IMR-90 (cell line): ENCODE measurements at regions not wholly inside any gene's neighbourhood (a gene's known extent, or its start where the extent isn't known, plus 50 kb on each side); places are given as distances from the start of the nearest gene placed in this dataset.

Experiments
- ATAC-seq: fragments of 200-7000 bp; cut with Tn5 transposase; 2 replicates; pipeline ENCODE4 v1.9.1; 2020; ENCODE audit warnings: low read depth, mild to moderate bottlenecking, moderate library complexity
- BruUV-seq: library from RNA; stranded (reverse); fragments of 400-500 nt; replicated peaks from 2 replicates; lab custom pipeline; 2021; lab: Mats Ljungman, UMichigan
- CTCF ChIA-PET: fragments of 300-600 bp; formaldehyde crosslinking; extraction: SDS; loops from one replicate; lab custom pipeline; 2021; ENCODE audit warnings: antibody characterized with exemption; lab: Yijun Ruan, JAX
- POLR2A ChIA-PET: fragments of 300-600 bp; sonication (Branson Sonifier 250); formaldehyde crosslinking; loops from one replicate; lab custom pipeline; 2022; ENCODE audit warnings: antibody characterized with exemption; ENCODE audit not compliant: unreplicated experiment; lab: Charles Lee
- DNase-seq: peaks from one replicate; pipeline ENCODE4 v3.0.0; 2013
- H2AFZ ChIP-seq: replicated peaks from 2 replicates; pipeline ENCODE3; 2013; ENCODE audit warnings: low read length, mild to moderate bottlenecking; ENCODE audit not compliant: poor library complexity
- H2AK5ac ChIP-seq: 2 replicates; pipeline ENCODE4 v1.6.1; 2013; ENCODE audit warnings: low read depth, low read length, inconsistent platforms
- H2AK9ac ChIP-seq: replicated peaks from 2 replicates; pipeline ENCODE3; 2013; ENCODE audit warnings: mild to moderate bottlenecking, low read depth, low read length, moderate library complexity; ENCODE audit not compliant: poor library complexity
- H2BK120ac ChIP-seq: 2 replicates; pipeline ENCODE4 v1.6.1; 2013; ENCODE audit warnings: low read depth, low read length, inconsistent platforms
- H2BK15ac ChIP-seq: 3 replicates; pipeline ENCODE4 v1.6.1; 2013; ENCODE audit warnings: low read depth, low read length, inconsistent platforms
- H2BK20ac ChIP-seq: 2 replicates; pipeline ENCODE4 v1.6.1; 2013; ENCODE audit warnings: low read depth, mild to moderate bottlenecking, inconsistent platforms, low read length, moderate library complexity
- H2BK5ac ChIP-seq: 2 replicates; pipeline ENCODE4 v1.6.1; 2013; ENCODE audit warnings: mild to moderate bottlenecking, low read depth, low read length, inconsistent platforms; ENCODE audit not compliant: poor library complexity, severe bottlenecking
- H3K14ac ChIP-seq: replicated peaks from 2 replicates; pipeline ENCODE4 v1.6.1; 2013; ENCODE audit warnings: low read depth, low read length, inconsistent platforms
- H3K18ac ChIP-seq: 2 replicates; pipeline ENCODE4 v1.6.1; 2013; ENCODE audit warnings: low read depth, low read length, control low read depth
- H3K23ac ChIP-seq: 2 replicates; pipeline ENCODE4 v1.6.1; 2013; ENCODE audit warnings: low read depth, low read length, inconsistent platforms
- H3K27ac ChIP-seq: 2 replicates; pipeline ENCODE4 v1.5.1; 2013; ENCODE audit warnings: mild to moderate bottlenecking, control low read depth, low read length; ENCODE audit not compliant: insufficient read depth
- H3K27me3 ChIP-seq: 2 replicates; pipeline ENCODE4 v1.6.1; 2013; ENCODE audit warnings: low read length; ENCODE audit not compliant: control insufficient read depth, insufficient read depth
- H3K36me3 ChIP-seq: 2 replicates; pipeline ENCODE4 v1.6.1; 2013; ENCODE audit warnings: low read length, mixed read lengths; ENCODE audit not compliant: control insufficient read depth, insufficient read depth
- H3K4ac ChIP-seq: 2 replicates; pipeline ENCODE4 v1.6.1; 2013; ENCODE audit warnings: low read depth, low read length, inconsistent platforms
- H3K4me1 ChIP-seq: 2 replicates; pipeline ENCODE4 v1.6.1; 2013; ENCODE audit warnings: low read length, mixed read lengths; ENCODE audit not compliant: control insufficient read depth, insufficient read depth
- H3K4me2 ChIP-seq: 2 replicates; pipeline ENCODE4 v1.6.1; 2013; ENCODE audit warnings: low read depth, mild to moderate bottlenecking, control low read depth, low read length, moderate library complexity
- H3K4me3 ChIP-seq: 2 replicates; pipeline ENCODE4 v1.5.1; 2013; ENCODE audit warnings: low read depth, mild to moderate bottlenecking, control low read depth, low read length, moderate library complexity; ENCODE audit not compliant: insufficient read depth
- H3K56ac ChIP-seq: 2 replicates; pipeline ENCODE4 v1.6.1; 2013; ENCODE audit warnings: low read length, inconsistent platforms; ENCODE audit not compliant: insufficient read depth; ENCODE audit errors: extremely low read depth
- H3K79me1 ChIP-seq, 2 experiments: 2 replicates each; pipeline ENCODE4 v1.6.1; 2013; ENCODE audit warnings: low read length in 2 of 2, inconsistent platforms in 1 of 2, low read depth in 1 of 2
- H3K9ac ChIP-seq: 2 replicates; pipeline ENCODE4 v1.6.1; 2013; ENCODE audit warnings: low read depth, low read length, control low read depth
- H3K9me1 ChIP-seq: 2 replicates; pipeline ENCODE4 v1.6.1; 2013; ENCODE audit warnings: low read length, inconsistent platforms; ENCODE audit not compliant: insufficient read depth
- H3K9me3 ChIP-seq: 2 replicates; pipeline ENCODE4 v1.6.1; 2013; ENCODE audit warnings: low read length; ENCODE audit not compliant: control insufficient read depth, insufficient read depth
- H4K20me1 ChIP-seq: 2 replicates; pipeline ENCODE4 v1.6.1; 2013; ENCODE audit warnings: low read length, inconsistent platforms; ENCODE audit not compliant: insufficient read depth
- H4K5ac ChIP-seq: 2 replicates; pipeline ENCODE4 v1.6.1; 2013; ENCODE audit warnings: mild to moderate bottlenecking, low read depth, low read length, control low read depth
- H4K8ac ChIP-seq, 2 experiments: 2 replicates each; pipeline ENCODE4 v1.6.1; 2013; ENCODE audit warnings: low read depth in 2 of 2, low read length in 2 of 2, control low read depth in 1 of 2, inconsistent platforms in 1 of 2
- H4K91ac ChIP-seq: 2 replicates; pipeline ENCODE4 v1.6.1; 2013; ENCODE audit warnings: low read depth, low read length, inconsistent platforms; ENCODE audit not compliant: insufficient read depth
- BHLHE40 ChIP-seq: fragments of 150-350 bp; IDR thresholded peaks from 2 replicates; pipeline ENCODE4 v1.6.1; 2016; ENCODE audit warnings: mild to moderate bottlenecking, low read depth, low read length
- CEBPB ChIP-seq: IDR thresholded peaks from 2 replicates; pipeline ENCODE4 v1.6.1; 2012; ENCODE audit warnings: low read depth, low read length, improper control_type of control experiment
- CHD1 ChIP-seq: IDR thresholded peaks from 2 replicates; pipeline ENCODE4 v1.6.1; 2012; ENCODE audit warnings: low read depth, low read length, improper control_type of control experiment
- CTCF ChIP-seq: conservative IDR thresholded peaks from 2 replicates; pipeline ENCODE4 v1.5.1; 2012; ENCODE audit warnings: mild to moderate bottlenecking, low read depth, low read length, improper control_type of control experiment
- FOS ChIP-seq: fragments of 150-350 bp; IDR thresholded peaks from 2 replicates; pipeline ENCODE4 v1.6.1; 2016; ENCODE audit warnings: low read depth, low read length
- MAFK ChIP-seq: IDR thresholded peaks from 2 replicates; pipeline ENCODE4 v1.6.1; 2012; ENCODE audit warnings: low read depth, low read length, improper control_type of control experiment
- MAZ ChIP-seq: IDR thresholded peaks from 2 replicates; pipeline ENCODE4 v1.6.1; 2012; ENCODE audit warnings: low read depth, mild to moderate bottlenecking, low read length, improper control_type of control experiment, moderate library complexity, borderline replicate concordance
- MXI1 ChIP-seq: IDR thresholded peaks from 2 replicates; pipeline ENCODE4 v1.6.1; 2012; ENCODE audit warnings: low read depth, mild to moderate bottlenecking, low read length, moderate library complexity, borderline replicate concordance
- NFE2L2 ChIP-seq: fragments of 150-350 bp; IDR thresholded peaks from 2 replicates; pipeline ENCODE4 v1.6.1; 2016; ENCODE audit warnings: low read depth, mild to moderate bottlenecking, low read length
- POLR2A ChIP-seq: IDR thresholded peaks from 2 replicates; pipeline ENCODE4 v1.6.1; 2012; ENCODE audit warnings: mild to moderate bottlenecking, low read depth, low read length
- RAD21 ChIP-seq: IDR thresholded peaks from 2 replicates; pipeline ENCODE4 v1.6.1; 2012; ENCODE audit warnings: low read length, improper control_type of control experiment
- RCOR1 ChIP-seq: IDR thresholded peaks from 2 replicates; pipeline ENCODE4 v1.6.1; 2012; ENCODE audit warnings: mild to moderate bottlenecking, low read length, improper control_type of control experiment; ENCODE audit not compliant: insufficient replicate concordance
- RFX5 ChIP-seq: IDR thresholded peaks from 2 replicates; pipeline ENCODE4 v1.8.0; 2012; ENCODE audit warnings: low read depth, mild to moderate bottlenecking, low read length, moderate library complexity
- SMC3 ChIP-seq: fragments of 150-350 bp; IDR thresholded peaks from 2 replicates; pipeline ENCODE4 v1.6.1; 2016; ENCODE audit warnings: low read depth, mild to moderate bottlenecking, antibody characterized with exemption, low read length, moderate library complexity
- USF2 ChIP-seq: fragments of 150-350 bp; IDR thresholded peaks from 2 replicates; pipeline ENCODE4 v1.6.1; 2017; ENCODE audit warnings: mild to moderate bottlenecking, antibody characterized with exemption, low read length, low read depth
- WGBS, 2 experiments: methylation state at CpG; one replicate each; pipeline versions ENCODE4 v1.1.5 to v1.1.7; 2013; ENCODE audit warnings: missing lambda C conversion rate in 2 of 2; ENCODE audit not compliant: insufficient read length in 1 of 2; ENCODE audit errors: extremely low coverage in 2 of 2; 5-methylcytosine and 5-hydroxymethylcytosine counted together
- dilution Hi-C: fragments of 300-500 bp; cut with HindIII; formaldehyde crosslinking; loops from one replicate; pipeline ENCODE4 v1.14.3; 2018; ENCODE audit warnings: low sequenced_read_pairs; ENCODE audit not compliant: unreplicated experiment
- in situ Hi-C: fragments of 300-500 bp; cut with MboI; formaldehyde crosslinking; loops from 3 replicates; pipeline ENCODE4 v1.14.3; 2019; ENCODE audit warnings: low sequenced_read_pairs, inconsistent platforms, mixed read lengths
- intact Hi-C: fragments of 100-400 bp; cut with micrococcal nuclease; formaldehyde crosslinking; loops from 2 replicates; pipeline ENCODE4 v1.10.0; 2022
- TF ChIP-seq, protein P1 (sequence below): fragments of 150-350 bp; IDR thresholded peaks from 2 replicates; pipeline ENCODE4 v1.6.1; 2016; ENCODE audit warnings: low read depth, mild to moderate bottlenecking, low read length, moderate library complexity, borderline replicate concordance

DNA sequence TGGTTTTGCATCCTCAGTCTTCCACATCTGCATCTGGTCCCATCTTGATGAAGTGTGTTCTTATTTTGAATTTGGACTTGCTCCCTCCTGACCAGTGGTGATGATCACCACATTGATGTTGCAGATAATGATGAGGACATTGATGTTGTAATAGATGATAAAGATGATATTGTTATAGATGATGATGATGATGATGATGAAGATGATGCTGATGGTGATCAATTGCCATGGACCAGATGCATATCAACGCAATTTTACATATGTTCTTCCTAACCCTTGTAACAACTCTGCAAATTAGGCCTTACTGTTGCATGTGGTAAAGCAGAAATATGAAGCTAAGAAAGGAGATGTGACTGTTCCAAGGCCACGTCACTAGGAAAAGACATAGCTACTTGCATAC, 380.3 kb upstream of the TBX3 start:
- Histone ChIP-seq H3K14ac (no peak overlapping the region), H4K5ac (no peak overlapping the region), H2AFZ (no peak overlapping the region), H3K4me3 (no peak overlapping the region), H3K23ac (no peak overlapping the region), H4K91ac (no peak overlapping the region), H2BK5ac (no peak overlapping the region), H3K9me3 (no peaks in the 10 kb centered on the region), H3K4ac (no peak overlapping the region), H2AK9ac (no peak overlapping the region), H3K56ac (no peak overlapping the region), H3K27ac (no peak overlapping the region), H2BK15ac (no peak overlapping the region), H3K18ac (no peak overlapping the region), H3K79me1 (no peaks in the 10 kb centered on the region), H3K4me2 (no peak overlapping the region), H3K36me3 (no peaks in the 10 kb centered on the region), H2BK20ac (no peak overlapping the region), H2AK5ac (no peak overlapping the region), H4K8ac (no peak overlapping the region), H3K9me1 (no peaks in the 10 kb centered on the region), H4K20me1 (no peaks in the 10 kb centered on the region), H2BK120ac (no peak overlapping the region), H3K27me3 (no peaks in the 10 kb centered on the region), H3K4me1 (no peaks in the 10 kb centered on the region), H3K9ac (no peak overlapping the region)
- in situ Hi-C loops = no loop called here
- ChIA-PET POLR2A (no interaction called here), CTCF (no interaction called here)
- no CpG with 5 or more reads among the region's 2 CpGs for WGBS, 2 experiments
- DNase-seq = no peak
- no TSS peak for BruUV-seq
- dilution Hi-C loops = no loop called here
- ATAC-seq = no peak
- TF ChIP-seq BHLHE40 = no peak
- TF ChIP-seq MAZ = no peak
- TF ChIP-seq MAFK = no peak
- no peak for TF ChIP-seq POLR2A
- no peak for TF ChIP-seq RFX5
- no peak for TF ChIP-seq SMC3
- TF ChIP-seq MXI1 = no peak
- TF ChIP-seq, protein P1, sequence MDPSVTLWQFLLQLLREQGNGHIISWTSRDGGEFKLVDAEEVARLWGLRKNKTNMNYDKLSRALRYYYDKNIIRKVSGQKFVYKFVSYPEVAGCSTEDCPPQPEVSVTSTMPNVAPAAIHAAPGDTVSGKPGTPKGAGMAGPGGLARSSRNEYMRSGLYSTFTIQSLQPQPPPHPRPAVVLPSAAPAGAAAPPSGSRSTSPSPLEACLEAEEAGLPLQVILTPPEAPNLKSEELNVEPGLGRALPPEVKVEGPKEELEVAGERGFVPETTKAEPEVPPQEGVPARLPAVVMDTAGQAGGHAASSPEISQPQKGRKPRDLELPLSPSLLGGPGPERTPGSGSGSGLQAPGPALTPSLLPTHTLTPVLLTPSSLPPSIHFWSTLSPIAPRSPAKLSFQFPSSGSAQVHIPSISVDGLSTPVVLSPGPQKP = no peak
- TF ChIP-seq RCOR1 = no peak
- TF ChIP-seq USF2 = no peak
- TF ChIP-seq FOS = no peak
- TF ChIP-seq RAD21 = no peak
- no peak for TF ChIP-seq CEBPB
- no peak for TF ChIP-seq CHD1
- TF ChIP-seq NFE2L2 = no peak
- no peak for TF ChIP-seq CTCF
- intact Hi-C loops = no loop called here
